CD14-positive monocyte (primary cell): ENCODE measurements at regions not wholly inside any gene's neighbourhood (a gene's known extent, or its start where the extent isn't known, plus 50 kb on each side); places are given as distances from the start of the nearest gene placed in this dataset.

Source experiments
- DNase-seq, 3 donors: peaks; one replicate each; pipeline ENCODE4 v3.0.0-alpha.2; 2011 to 2022
- H2AFZ ChIP-seq: 2 replicates; pipeline ENCODE4 v1.6.0; 2012; ENCODE audit warnings: mild to moderate bottlenecking, low read depth, low read length, inconsistent platforms; ENCODE audit not compliant: insufficient read depth, poor library complexity, severe bottlenecking
- H3K27ac ChIP-seq, 2 donors: 1 replicate in 1 of 2; 2 replicates in 1 of 2; pipeline ENCODE4 v1.5.1; 2012 to 2013; ENCODE audit warnings: low read length in 2 of 2, control low read depth in 1 of 2, inconsistent platforms in 1 of 2, low read depth in 1 of 2, mild to moderate bottlenecking in 1 of 2
- H3K27me3 ChIP-seq, 2 donors: one replicate each; pipeline versions ENCODE4 v1.6.0 to v1.6.1; 2011 to 2013; ENCODE audit warnings: low read length in 2 of 2; ENCODE audit not compliant: control insufficient read depth in 2 of 2, insufficient read depth in 2 of 2
- H3K36me3 ChIP-seq, 2 donors: replicated peaks in 1 of 2; 1 replicate in 1 of 2; 2 replicates in 1 of 2; pipeline versions ENCODE4 v1.5.1 to v1.6.1; 2012 to 2013; ENCODE audit warnings: low read length in 2 of 2, control low read depth in 1 of 2, inconsistent platforms in 1 of 2, mild to moderate bottlenecking in 1 of 2; ENCODE audit not compliant: insufficient read depth in 2 of 2, control insufficient read depth in 1 of 2
- H3K4me1 ChIP-seq, 2 donors: 1 replicate in 1 of 2; 2 replicates in 1 of 2; pipeline versions ENCODE4 v1.5.1 to v1.6.1; 2012 to 2013; ENCODE audit warnings: low read length in 2 of 2, control low read depth in 1 of 2, inconsistent platforms in 1 of 2, mild to moderate bottlenecking in 1 of 2, moderate library complexity in 1 of 2; ENCODE audit not compliant: insufficient read depth in 2 of 2, control insufficient read depth in 1 of 2
- H3K4me2 ChIP-seq: replicated peaks from 2 replicates; pipeline ENCODE3; 2012; ENCODE audit warnings: low read length, moderate library complexity, mild to moderate bottlenecking; ENCODE audit not compliant: poor library complexity, severe bottlenecking; ENCODE audit errors: extremely low read depth
- H3K4me3 ChIP-seq, 3 experiments: fragments of 200-600 bp in 1 of 3; sonication (generic) in 1 of 3; replicated peaks in 1 of 3; 1 replicate in 2 of 3; 2 replicates in 1 of 3; pipeline ENCODE4 v1.5.1; 2011 to 2013; ENCODE audit warnings: low read length in 3 of 3, mild to moderate bottlenecking in 3 of 3, control low read depth in 2 of 3, low read depth in 2 of 3, inconsistent platforms in 1 of 3, moderate library complexity in 1 of 3
- H3K79me2 ChIP-seq: 2 replicates; pipeline ENCODE4 v1.6.0; 2012; ENCODE audit warnings: mild to moderate bottlenecking, control low read depth, inconsistent platforms, low read length, moderate library complexity; ENCODE audit not compliant: insufficient read depth
- H3K9ac ChIP-seq: 2 replicates; pipeline ENCODE4 v1.6.0; 2017; ENCODE audit warnings: low read length, mild to moderate bottlenecking; ENCODE audit not compliant: insufficient read depth, poor library complexity, severe bottlenecking
- H3K9me3 ChIP-seq, 2 donors: replicated peaks in 1 of 2; 1 replicate in 1 of 2; 2 replicates in 1 of 2; pipeline versions ENCODE4 v1.5.1 to v1.6.1; 2012 to 2013; ENCODE audit warnings: low read length in 2 of 2, control low read depth in 1 of 2; ENCODE audit not compliant: control insufficient read depth in 1 of 2, insufficient read depth in 1 of 2
- H4K20me1 ChIP-seq: 2 replicates; pipeline ENCODE4 v1.6.0; 2012; ENCODE audit warnings: mild to moderate bottlenecking, low read length, control low read depth, moderate library complexity; ENCODE audit not compliant: insufficient read depth
- H3K27ac Mint-ChIP-seq, 7 donors: one replicate each; pipeline ENCODE4 v1.8.0; 2020; ENCODE audit warnings: mild to moderate bottlenecking in 7 of 7, mixed read lengths in 7 of 7, moderate library complexity in 6 of 7, inconsistent platforms in 2 of 7
- H3K27me3 Mint-ChIP-seq, 3 donors: one replicate each; pipeline ENCODE4 v1.8.0; 2021 to 2022; ENCODE audit warnings: low read depth in 3 of 3, mild to moderate bottlenecking in 3 of 3, mixed read lengths in 3 of 3, moderate library complexity in 3 of 3, inconsistent platforms in 1 of 3
- H3K36me3 Mint-ChIP-seq, 2 donors: one replicate each; pipeline ENCODE4 v1.8.0; 2020; ENCODE audit warnings: mixed read lengths in 2 of 2, inconsistent platforms in 1 of 2, mild to moderate bottlenecking in 1 of 2
- H3K4me1 Mint-ChIP-seq: one replicate; pipeline ENCODE4 v1.8.0; 2020; ENCODE audit warnings: mild to moderate bottlenecking, mixed read lengths
- H3K4me3 Mint-ChIP-seq, 2 donors: one replicate each; pipeline ENCODE4 v1.8.0; 2020; ENCODE audit warnings: mild to moderate bottlenecking in 2 of 2, mixed read lengths in 2 of 2, moderate library complexity in 1 of 2
- H3K9me3 Mint-ChIP-seq, 7 donors: one replicate each; pipeline ENCODE4 v1.8.0; 2020 to 2022; ENCODE audit warnings: mixed read lengths in 7 of 7, mild to moderate bottlenecking in 6 of 7, moderate library complexity in 6 of 7, inconsistent platforms in 2 of 7
- CTCF ChIP-seq: fragments of 200-600 bp; IDR thresholded peaks from one replicate; pipeline ENCODE4 v1.8.0; 2022; ENCODE audit warnings: antibody characterized with exemption, mild to moderate bottlenecking
- WGBS: methylation state at CpG from one replicate; pipeline ENCODE4 v1.1.5; 2013; ENCODE audit warnings: missing lambda C conversion rate; ENCODE audit not compliant: insufficient coverage; 5-methylcytosine and 5-hydroxymethylcytosine counted together
- intact Hi-C, 2 donors: fragments of 100-400 bp; cut with micrococcal nuclease; formaldehyde crosslinking; loops; one replicate each; pipeline versions ENCODE4 v1.15.0 to v1.15.1; 2023

- Mint-ChIP-seq H3K4me3 (no peak overlapping the region), H3K36me3 (no peaks in the 10 kb centered on the region), H3K9me3 (peaks cover 0 to 7% (median 4%) of the 10 kb centered on the region in 7 donors), H3K4me1 (no peaks in the 10 kb centered on the region), H3K27me3 (peaks cover 2 to 4% (median 2%) of the 10 kb centered on the region in 3 donors), H3K27ac (peak overlapping the region in 1 of 7 donors; percentile 26)
- no CpG with 5 or more reads among the region's 3 CpGs for WGBS
- H3K9me3 ChIP-seq = peaks cover 0 to 5% of the 10 kb centered on the region in 2 donors
- no peak overlapping the region for H3K4me3 ChIP-seq
- TF ChIP-seq CTCF = no peak
- H3K36me3 ChIP-seq = no peaks in the 10 kb centered on the region
- H2AFZ ChIP-seq = no peak overlapping the region
- intact Hi-C loops = no loop called here
- no peaks in the 10 kb centered on the region for H3K27me3 ChIP-seq
- H3K27ac ChIP-seq = no peak overlapping the region
- no peaks in the 10 kb centered on the region for H4K20me1 ChIP-seq
- H3K4me2 ChIP-seq = no peak overlapping the region
- H3K4me1 ChIP-seq = no peaks in the 10 kb centered on the region
- DNase-seq = no peak
- H3K79me2 ChIP-seq = no peaks in the 10 kb centered on the region
- H3K9ac ChIP-seq = no peak overlapping the region
These were observed 149.5 kb downstream of the TMTC3 start for GRCh38 chr12:88291498-88292131.

GRCh38 chr12:88298014-88298682 is 156.0 kb downstream of the TMTC3 start:
- no peak overlapping the region for H3K4me3 Mint-ChIP-seq
- Histone ChIP-seq H3K36me3 (no peaks in the 10 kb centered on the region), H3K9me3 (peaks cover 3 to 5% of the 10 kb centered on the region in 2 donors), H3K4me2 (no peak overlapping the region), H3K4me3 (no peak overlapping the region), H3K27me3 (no peaks in the 10 kb centered on the region), H3K27ac (no peak overlapping the region), H3K9ac (no peak overlapping the region), H4K20me1 (no peaks in the 10 kb centered on the region), H3K79me2 (no peaks in the 10 kb centered on the region), H2AFZ (no peak overlapping the region), H3K4me1 (no peaks in the 10 kb centered on the region)
- intact Hi-C loops = no loop called here
- TF ChIP-seq CTCF = no peak
- no peaks in the 10 kb centered on the region for H3K4me1 Mint-ChIP-seq
- DNase-seq = no peak
- no peaks in the 10 kb centered on the region for H3K36me3 Mint-ChIP-seq
- no peaks in the 10 kb centered on the region for H3K27me3 Mint-ChIP-seq
- no peak overlapping the region for H3K27ac Mint-ChIP-seq
- H3K9me3 Mint-ChIP-seq = peaks cover 0 to 10% (median 5%) of the 10 kb centered on the region in 7 donors
